Hepatocyte (in vitro differentiated cells): ENCODE measurements at regions not wholly inside any gene's neighbourhood (a gene's known extent, or its start where the extent isn't known, plus 50 kb on each side); places are given as distances from the start of the nearest gene placed in this dataset.

Experiments used
- EZH2phosphoT487 ChIP-seq: fragments of 200-600 bp; sonication (generic); IDR thresholded peaks from one replicate; pipeline ENCODE4 v1.6.1; 2018; ENCODE audit warnings: antibody characterized with exemption, mild to moderate bottlenecking, low read depth, moderate library complexity; ENCODE audit not compliant: unreplicated experiment, severe bottlenecking
- TF ChIP-seq, protein P1 (sequence below): fragments of 200-600 bp; sonication (generic); IDR thresholded peaks from 2 replicates; pipeline ENCODE4 v1.5.1; 2016; ENCODE audit warnings: antibody characterized with exemption, mild to moderate bottlenecking; ENCODE audit not compliant: poor library complexity

DNA sequence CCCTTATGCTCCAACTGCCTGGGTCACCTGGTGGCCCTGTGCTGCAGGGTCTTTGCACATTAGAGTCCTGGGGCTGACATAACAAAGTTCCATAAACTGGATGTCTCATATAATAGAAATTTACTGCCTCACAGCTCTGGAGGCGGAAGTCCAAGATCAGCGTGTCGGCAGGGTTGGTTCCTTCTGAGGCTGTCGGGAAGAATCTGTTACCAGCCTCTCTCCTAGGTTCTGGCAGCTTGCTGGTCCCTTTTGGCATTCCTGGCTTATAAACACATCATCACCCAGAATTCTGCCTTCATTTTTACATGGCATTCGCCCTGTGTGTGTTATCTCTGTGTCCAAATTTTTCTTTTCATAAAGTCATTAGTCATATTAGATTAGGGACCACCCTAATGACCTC is 170.5 kb downstream of the NDUFA10 start:
- no peak for TF ChIP-seq EZH2phosphoT487
- TF ChIP-seq, protein P1, sequence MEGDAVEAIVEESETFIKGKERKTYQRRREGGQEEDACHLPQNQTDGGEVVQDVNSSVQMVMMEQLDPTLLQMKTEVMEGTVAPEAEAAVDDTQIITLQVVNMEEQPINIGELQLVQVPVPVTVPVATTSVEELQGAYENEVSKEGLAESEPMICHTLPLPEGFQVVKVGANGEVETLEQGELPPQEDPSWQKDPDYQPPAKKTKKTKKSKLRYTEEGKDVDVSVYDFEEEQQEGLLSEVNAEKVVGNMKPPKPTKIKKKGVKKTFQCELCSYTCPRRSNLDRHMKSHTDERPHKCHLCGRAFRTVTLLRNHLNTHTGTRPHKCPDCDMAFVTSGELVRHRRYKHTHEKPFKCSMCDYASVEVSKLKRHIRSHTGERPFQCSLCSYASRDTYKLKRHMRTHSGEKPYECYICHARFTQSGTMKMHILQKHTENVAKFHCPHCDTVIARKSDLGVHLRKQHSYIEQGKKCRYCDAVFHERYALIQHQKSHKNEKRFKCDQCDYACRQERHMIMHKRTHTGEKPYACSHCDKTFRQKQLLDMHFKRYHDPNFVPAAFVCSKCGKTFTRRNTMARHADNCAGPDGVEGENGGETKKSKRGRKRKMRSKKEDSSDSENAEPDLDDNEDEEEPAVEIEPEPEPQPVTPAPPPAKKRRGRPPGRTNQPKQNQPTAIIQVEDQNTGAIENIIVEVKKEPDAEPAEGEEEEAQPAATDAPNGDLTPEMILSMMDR, result no peak
